ENCODE measurements at regions not wholly inside any gene's neighbourhood (a gene's known extent, or its start where the extent isn't known, plus 50 kb on each side); places are given as distances from the start of the nearest gene placed in this dataset.

- H3K4me1 ChIP-seq = no peaks in the 10 kb centered on the region
- intact Hi-C loops (cut with DNase I; ENCODE audit: low total_unique reads) = no loop called here
- no peak for DNase-seq
- H3K27ac ChIP-seq = no peak overlapping the region
- no peaks in the 10 kb centered on the region for H3K36me3 ChIP-seq
- TF ChIP-seq POLR2A (IDR thresholded peaks at IDR 0.05) (no peak), CTCF (IDR thresholded peaks at IDR 0.05) (no peak)
- no peaks in the 10 kb centered on the region for H3K27me3 ChIP-seq
- H3K4me3 ChIP-seq = no peak overlapping the region
- no peaks in the 10 kb centered on the region for H3K9me3 ChIP-seq
Observed at GRCh38 chr2:147632198-147632597, 212.6 kb upstream of the ACVR2A start.

- Histone ChIP-seq H3K27me3 (no peaks in the 10 kb centered on the region), H3K27ac (no peak overlapping the region), H3K9me3 (no peaks in the 10 kb centered on the region), H3K4me1 (no peaks in the 10 kb centered on the region), H3K36me3 (no peaks in the 10 kb centered on the region), H3K4me3 (no peak overlapping the region)
- intact Hi-C loops (cut with DNase I; ENCODE audit: low total_unique reads) = no loop called here
- TF ChIP-seq CTCF (IDR thresholded peaks at IDR 0.05) = no peak
- TF ChIP-seq POLR2A (IDR thresholded peaks at IDR 0.05) = no peak
- DNase-seq = no peak
Observed at GRCh38 chr2:147631294-147631693, 213.5 kb upstream of the ACVR2A start.

GRCh38 chr2:147630585-147630984, 214.2 kb upstream of the ACVR2A start:
- no peak for DNase-seq
- H3K4me1 ChIP-seq = no peaks in the 10 kb centered on the region
- intact Hi-C loops (cut with DNase I; ENCODE audit: low total_unique reads) = no loop called here
- H3K36me3 ChIP-seq = no peaks in the 10 kb centered on the region
- no peaks in the 10 kb centered on the region for H3K27me3 ChIP-seq
- H3K9me3 ChIP-seq = no peaks in the 10 kb centered on the region
- no peak for TF ChIP-seq POLR2A (IDR thresholded peaks at IDR 0.05)
- no peak for TF ChIP-seq CTCF (IDR thresholded peaks at IDR 0.05)
- H3K27ac ChIP-seq = no peak overlapping the region
- H3K4me3 ChIP-seq = no peak overlapping the region

GRCh38 chr2:147628971-147629421, 215.8 kb upstream of the ACVR2A start:
- Histone ChIP-seq H3K4me3 (no peak overlapping the region), H3K36me3 (no peaks in the 10 kb centered on the region), H3K27me3 (no peaks in the 10 kb centered on the region), H3K4me1 (no peaks in the 10 kb centered on the region), H3K9me3 (no peaks in the 10 kb centered on the region), H3K27ac (no peak overlapping the region)
- TF ChIP-seq POLR2A (IDR thresholded peaks at IDR 0.05) (no peak), CTCF (IDR thresholded peaks at IDR 0.05) (no peak)
- DNase-seq = no peak
- intact Hi-C loops (cut with DNase I; ENCODE audit: low total_unique reads) = no loop called here

GRCh38 chr2:147623328-147623727, 221.5 kb upstream of the ACVR2A start:
- Histone ChIP-seq H3K27ac (no peak overlapping the region), H3K36me3 (no peaks in the 10 kb centered on the region), H3K27me3 (no peaks in the 10 kb centered on the region), H3K4me3 (no peak overlapping the region), H3K9me3 (no peaks in the 10 kb centered on the region), H3K4me1 (no peaks in the 10 kb centered on the region)
- TF ChIP-seq POLR2A (IDR thresholded peaks at IDR 0.05) (no peak), CTCF (IDR thresholded peaks at IDR 0.05) (no peak)
- DNase-seq = no peak
- intact Hi-C loops (cut with DNase I; ENCODE audit: low total_unique reads) = no loop called here

All from uterus (tissue), 3 donors.